HuH-7.5 (cell line): ENCODE measurements at regions not wholly inside any gene's neighbourhood (a gene's known extent, or its start where the extent isn't known, plus 50 kb on each side); places are given as distances from the start of the nearest gene placed in this dataset.
"Not testable (repeated sequence)": the region's sequence is repeated elsewhere in the genome, so short reads cannot be mapped to it uniquely, and the experiment has no call there.

Experiments used
- DNase-seq: peaks from one replicate; pipeline ENCODE4 v3.0.0; 2011; ENCODE audit warnings: low spot score

GRCh38 chr1:94672934-94673333 lies 131.4 kb upstream of the F3 start:
- DNase-seq, result no peak

GRCh38 chr1:94672001-94672400 lies 130.4 kb upstream of the F3 start:
- no peak for DNase-seq

GRCh38 chr1:94670273-94670672 lies 128.7 kb upstream of the F3 start:
- DNase-seq, result no peak

GRCh38 chr1:94669198-94669597 lies 127.6 kb upstream of the F3 start:
- no peak for DNase-seq

- DNase-seq, result no peak
Measured at GRCh38 chr1:94668528-94668927, 127.0 kb upstream of the F3 start.

- DNase-seq, result no peak
Measured at GRCh38 chr1:94667818-94668217, 126.3 kb upstream of the F3 start.

GRCh38 chr1:94666797-94667196 lies 125.2 kb upstream of the F3 start:
- no peak for DNase-seq

GRCh38 chr1:94661431-94661932 lies 119.9 kb upstream of the F3 start:
- no peak for DNase-seq

- no peak for DNase-seq
Measured at GRCh38 chr1:94660994-94661393, 119.4 kb upstream of the F3 start.

- DNase-seq, result no peak
Measured at GRCh38 chr1:94660258-94660657, 118.7 kb upstream of the F3 start.

GRCh38 chr1:94659202-94659601 lies 117.6 kb upstream of the F3 start:
- not testable (repeated sequence) for DNase-seq

GRCh38 chr1:94658221-94658620 lies 116.7 kb upstream of the F3 start:
- no peak for DNase-seq

- DNase-seq, result not testable (repeated sequence)
Measured at GRCh38 chr1:94657776-94658175, 116.2 kb upstream of the F3 start.

GRCh38 chr1:94656967-94657366 lies 115.4 kb upstream of the F3 start:
- DNase-seq, result no peak

- DNase-seq, result no peak
Measured at GRCh38 chr1:94654919-94655318, 113.4 kb upstream of the F3 start.

- DNase-seq, result no peak
Measured at GRCh38 chr1:94654459-94654858, 112.9 kb upstream of the F3 start.

- no peak for DNase-seq
Measured at GRCh38 chr1:94654031-94654430, 112.5 kb upstream of the F3 start.

GRCh38 chr1:94653454-94653853 lies 111.9 kb upstream of the F3 start:
- DNase-seq, result no peak

- no peak for DNase-seq
Measured at GRCh38 chr1:94651076-94651475, 109.5 kb upstream of the F3 start.

GRCh38 chr1:94650301-94650700 lies 108.7 kb upstream of the F3 start:
- DNase-seq, result no peak

- no peak for DNase-seq
Measured at GRCh38 chr1:94648225-94649007, 106.9 kb upstream of the F3 start.

GRCh38 chr1:94646786-94647555 lies 105.4 kb upstream of the F3 start:
- DNase-seq, result no peak

GRCh38 chr1:94646141-94646643 lies 104.6 kb upstream of the F3 start:
- no peak for DNase-seq
